Right lobe of liver (tissue), 6 donors: ENCODE measurements at regions not wholly inside any gene's neighbourhood (a gene's known extent, or its start where the extent isn't known, plus 50 kb on each side); places are given as distances from the start of the nearest gene placed in this dataset.
"Not testable (repeated sequence)": the region's sequence is repeated elsewhere in the genome, so short reads cannot be mapped to it uniquely, and the experiment has no call there.

ENCODE experiments used
- ATAC-seq, 4 donors: fragments of 200-7000 bp; cut with Tn5 transposase; one replicate each; pipeline ENCODE4 v1.9.1; 2020; ENCODE audit warnings: mild to moderate bottlenecking in 4 of 4, moderate library complexity in 4 of 4
- DNase-seq, 3 donors: peaks; one replicate each; pipeline ENCODE4 v3.0.0-alpha.2; 2020
- H3K27ac ChIP-seq, 3 donors: fragments of 200-600 bp; one replicate each; pipeline ENCODE4 v1.8.0; 2022
- H3K27me3 ChIP-seq, 2 donors: fragments of 200-600 bp; one replicate each; pipeline ENCODE4 v1.8.0; 2022
- H3K36me3 ChIP-seq, 4 donors: fragments of 200-600 bp; sonication (generic) in 1 of 4; one replicate each; pipeline versions ENCODE4 v1.5.1 to v1.8.0; 2017 to 2022; ENCODE audit warnings: control low read depth in 1 of 4
- H3K4me1 ChIP-seq, 4 donors: fragments of 200-600 bp; sonication (generic) in 1 of 4; one replicate each; pipeline versions ENCODE4 v1.5.1 to v1.8.0; 2017 to 2022; ENCODE audit warnings: control low read depth in 1 of 4
- H3K4me3 ChIP-seq, 3 donors: fragments of 200-600 bp; one replicate each; pipeline ENCODE4 v1.8.0; 2022
- H3K9me3 ChIP-seq, 4 donors: fragments of 200-600 bp; sonication (generic) in 1 of 4; one replicate each; pipeline versions ENCODE4 v1.5.1 to v1.8.0; 2017 to 2022; ENCODE audit warnings: control low read depth in 1 of 4
- POLR2A ChIP-seq: fragments of 450-650 bp; IDR thresholded peaks from one replicate; pipeline ENCODE4 v1.6.1; 2017; ENCODE audit warnings: antibody characterized with exemption, mild to moderate bottlenecking
- WGBS: methylation state at CpG from one replicate; pipeline ENCODE4 v1.1.6; 2018; ENCODE audit warnings: low coverage, low lambda C conversion rate; ENCODE audit not compliant: insufficient coverage; ENCODE audit errors: missing lambda C conversion rate; 5-methylcytosine and 5-hydroxymethylcytosine counted together
- intact Hi-C, 2 donors: fragments of 100-400 bp; cut with DNase I; formaldehyde crosslinking; loops; one replicate each; pipeline versions ENCODE4 v1.11.2 to v1.14.1; 2022
- TF ChIP-seq, protein P1 (sequence below), 4 donors: fragments of 200-600 bp in 3 of 4; fragments of 450-650 bp in 1 of 4; IDR thresholded peaks; one replicate each; pipeline versions ENCODE4 v1.5.1 to v1.8.0; 2016 to 2022; ENCODE audit warnings: antibody characterized with exemption in 4 of 4, mild to moderate bottlenecking in 2 of 4
- donor health status: DM: no; HTN: yes; CAD: no.
- donor health status: DM: no; HTN: no; CAD: no.
- donor health status: DM: no; HTN: no; CAD: no.
- donor health status: DM: no; HTN: yes; CAD: no.
- donor health status: DM: no; HTN: yes; CAD: no.

DNA sequence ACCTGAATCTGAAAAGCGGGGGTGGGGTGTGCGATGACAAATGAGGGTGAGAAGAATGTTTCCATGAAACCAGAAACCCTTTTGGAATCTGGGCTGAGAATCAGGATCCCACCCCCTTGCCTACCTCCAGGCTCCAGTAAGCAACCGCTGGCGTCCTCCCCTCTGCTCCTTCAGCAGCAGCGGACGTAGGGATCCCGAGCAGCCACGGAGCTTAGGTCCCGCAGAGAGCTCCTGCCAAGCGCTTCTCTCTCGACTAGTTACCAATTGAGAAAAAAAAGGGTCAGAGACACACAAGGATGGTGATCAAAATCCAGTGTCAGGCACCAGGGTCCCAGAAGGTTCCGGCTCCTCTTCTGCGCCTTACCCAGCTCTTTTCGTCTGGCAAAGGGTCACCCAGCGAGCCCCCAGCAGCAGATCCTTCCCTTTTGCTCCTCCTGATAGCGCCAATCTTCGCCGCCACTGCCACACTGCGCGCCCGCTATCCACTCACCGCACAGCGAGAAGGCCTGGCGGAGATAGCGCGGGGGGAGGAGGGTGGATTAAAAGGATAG, 733.5 kb downstream of the ZWINT start:
- Histone ChIP-seq H3K36me3 (no peaks in the 10 kb centered on the region), H3K9me3 (no peaks in the 10 kb centered on the region), H3K4me3 (no peak overlapping the region), H3K27ac (no peak overlapping the region), H3K4me1 (peaks cover 0 to 11% (median 0%) of the 10 kb centered on the region in 4 donors), H3K27me3 (peaks cover 0 to 10% of the 10 kb centered on the region in 2 donors)
- ATAC-seq, result no peak
- intact Hi-C loops, result no loop called here
- DNase-seq, result no peak
- TF ChIP-seq, protein P1, sequence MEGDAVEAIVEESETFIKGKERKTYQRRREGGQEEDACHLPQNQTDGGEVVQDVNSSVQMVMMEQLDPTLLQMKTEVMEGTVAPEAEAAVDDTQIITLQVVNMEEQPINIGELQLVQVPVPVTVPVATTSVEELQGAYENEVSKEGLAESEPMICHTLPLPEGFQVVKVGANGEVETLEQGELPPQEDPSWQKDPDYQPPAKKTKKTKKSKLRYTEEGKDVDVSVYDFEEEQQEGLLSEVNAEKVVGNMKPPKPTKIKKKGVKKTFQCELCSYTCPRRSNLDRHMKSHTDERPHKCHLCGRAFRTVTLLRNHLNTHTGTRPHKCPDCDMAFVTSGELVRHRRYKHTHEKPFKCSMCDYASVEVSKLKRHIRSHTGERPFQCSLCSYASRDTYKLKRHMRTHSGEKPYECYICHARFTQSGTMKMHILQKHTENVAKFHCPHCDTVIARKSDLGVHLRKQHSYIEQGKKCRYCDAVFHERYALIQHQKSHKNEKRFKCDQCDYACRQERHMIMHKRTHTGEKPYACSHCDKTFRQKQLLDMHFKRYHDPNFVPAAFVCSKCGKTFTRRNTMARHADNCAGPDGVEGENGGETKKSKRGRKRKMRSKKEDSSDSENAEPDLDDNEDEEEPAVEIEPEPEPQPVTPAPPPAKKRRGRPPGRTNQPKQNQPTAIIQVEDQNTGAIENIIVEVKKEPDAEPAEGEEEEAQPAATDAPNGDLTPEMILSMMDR (IDR thresholded peaks at IDR 0.05), result no peak
- 6% methylated on average over 25 of the region's 26 CpGs for WGBS

- H3K4me3 ChIP-seq, H3K36me3 ChIP-seq, H3K27me3 ChIP-seq, H3K9me3 ChIP-seq, ATAC-seq, DNase-seq, H3K27ac ChIP-seq, H3K4me1 ChIP-seq, intact Hi-C loops: not testable (repeated sequence)
- 3% methylated on average over 20 of the region's 29 CpGs for WGBS
Measured at GRCh38 chr10:55601690-55602478, 759.2 kb downstream of the ZWINT start.

DNA sequence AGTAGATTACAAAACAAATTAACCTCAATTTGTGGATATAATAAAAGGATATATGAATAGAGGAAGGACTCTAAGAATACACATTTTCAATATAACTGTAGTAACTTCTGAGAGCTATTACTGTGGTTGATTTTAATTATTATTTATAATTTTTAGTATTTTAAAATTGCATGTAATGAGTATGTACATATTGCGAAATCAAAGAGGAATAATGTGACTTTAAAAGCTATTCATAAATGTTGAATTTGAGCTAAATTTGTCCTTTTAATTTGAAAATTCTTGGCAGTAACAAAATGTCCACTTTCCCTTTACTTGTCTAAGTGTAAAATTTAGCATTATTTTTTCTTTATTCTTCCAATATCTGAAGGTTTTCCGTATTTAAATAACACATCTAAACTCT, 750.6 kb upstream of the PCDH15 start:
- H3K27me3 ChIP-seq, result no peaks in the 10 kb centered on the region
- no peaks in the 10 kb centered on the region for H3K4me1 ChIP-seq
- H3K9me3 ChIP-seq, result no peaks in the 10 kb centered on the region
- no peaks in the 10 kb centered on the region for H3K36me3 ChIP-seq
- TF ChIP-seq, protein P1 (IDR thresholded peaks at IDR 0.05), result no peak
- TF ChIP-seq POLR2A, result no peak
- no peak overlapping the region for H3K27ac ChIP-seq
- no peak for DNase-seq
- intact Hi-C loops, result no loop called here
- ATAC-seq, result no peak
- H3K4me3 ChIP-seq, result no peak overlapping the region
- 42% methylated on average over 2 of the region's 2 CpGs for WGBS

- 37% methylated on average over 2 of the region's 2 CpGs for WGBS
- Histone ChIP-seq H3K4me3 (no peak overlapping the region), H3K9me3 (no peaks in the 10 kb centered on the region), H3K27me3 (no peaks in the 10 kb centered on the region), H3K4me1 (no peaks in the 10 kb centered on the region), H3K36me3 (no peaks in the 10 kb centered on the region), H3K27ac (no peak overlapping the region)
- intact Hi-C loops, result no loop called here
- TF ChIP-seq POLR2A, result no peak
- TF ChIP-seq, protein P1 (IDR thresholded peaks at IDR 0.05), result no peak
- no peak for DNase-seq
- no peak for ATAC-seq
Measured at GRCh38 chr10:55550236-55550635, 749.2 kb upstream of the PCDH15 start.

DNA sequence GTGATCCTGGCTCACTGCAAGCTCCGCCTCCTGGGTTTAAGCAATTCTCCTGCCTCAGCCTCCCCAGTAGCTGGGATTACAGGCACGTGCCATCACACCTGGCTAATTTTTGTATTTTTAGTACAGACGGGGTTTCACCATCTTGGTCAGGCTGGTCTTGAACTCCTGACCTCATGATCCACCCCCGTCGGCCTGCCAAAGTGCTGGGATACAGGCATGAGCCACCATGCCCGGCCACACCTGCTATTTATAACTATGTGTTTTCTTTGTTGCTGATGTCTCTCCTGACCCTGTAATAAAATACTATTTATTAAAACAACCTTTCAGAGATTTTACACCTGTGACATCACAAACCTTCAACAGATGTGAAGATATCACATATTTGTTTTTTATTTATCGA, 736.5 kb upstream of the PCDH15 start:
- H3K36me3 ChIP-seq, H3K4me3 ChIP-seq, intact Hi-C loops, ATAC-seq, H3K9me3 ChIP-seq, H3K27me3 ChIP-seq, DNase-seq, H3K4me1 ChIP-seq, H3K27ac ChIP-seq: not testable (repeated sequence)
- 71% methylated on average over 7 of the region's 7 CpGs for WGBS
